NCI-H446 treated with DMSO at 0.1 percent for 48 hours (cell line): ENCODE measurements at regions not wholly inside any gene's neighbourhood (a gene's known extent, or its start where the extent isn't known, plus 50 kb on each side); places are given as distances from the start of the nearest gene placed in this dataset.

Experiments
- DNase-seq: peaks from one replicate; lab custom pipeline; 2025; lab: John Stamatoyannopoulos, UW

DNA sequence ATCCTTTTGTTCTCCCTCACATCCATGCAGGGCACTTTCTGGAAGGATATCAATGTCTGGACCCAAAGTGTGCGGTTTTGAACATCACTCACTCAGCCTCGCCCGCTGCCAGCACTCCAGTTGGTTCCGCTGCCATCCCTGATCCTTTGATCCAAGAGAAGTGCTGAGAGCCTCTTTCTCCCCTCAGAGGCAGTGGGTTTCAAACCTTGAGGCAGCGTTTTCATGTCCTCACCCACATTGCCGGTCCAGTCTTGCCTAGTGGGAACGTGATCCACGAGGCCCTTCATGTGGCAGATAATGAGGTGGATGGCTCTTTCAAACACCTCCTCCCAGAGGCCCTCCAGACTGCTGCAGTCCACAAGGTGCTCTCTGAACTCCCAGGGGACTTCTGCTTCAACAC, 122.2 kb downstream of the ACTL8 start:
- no peak for DNase-seq

DNA sequence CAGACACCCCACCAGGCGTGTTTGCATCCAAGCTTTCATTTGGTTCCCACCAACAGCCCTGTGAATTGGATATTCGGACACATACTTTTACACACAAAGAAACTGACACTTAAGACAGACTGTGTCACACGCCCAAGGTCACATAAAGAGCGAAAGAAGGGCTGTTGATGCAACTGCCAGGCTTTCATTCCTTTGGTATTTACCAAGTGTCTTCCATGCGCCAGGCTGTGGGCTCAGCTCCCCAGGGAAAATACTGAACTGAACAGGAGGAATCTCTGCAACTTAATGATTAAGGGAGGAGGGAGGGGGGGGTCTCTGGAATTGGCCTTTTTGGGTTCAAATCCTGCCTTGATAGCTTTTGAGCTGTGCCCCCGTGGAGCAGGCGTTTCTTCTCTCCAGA, 122.8 kb downstream of the ACTL8 start:
- DNase-seq, result no peak

GRCh38 chr1:17878837-17879236, 123.7 kb downstream of the ACTL8 start:
- no peak for DNase-seq

- no peak for DNase-seq
Observed at GRCh38 chr1:17880449-17880848, 125.3 kb downstream of the ACTL8 start.

GRCh38 chr1:17881761-17882160, 126.6 kb downstream of the ACTL8 start:
- no peak for DNase-seq

- no peak for DNase-seq
Observed at GRCh38 chr1:17883136-17883535, 128.0 kb downstream of the ACTL8 start.

DNA sequence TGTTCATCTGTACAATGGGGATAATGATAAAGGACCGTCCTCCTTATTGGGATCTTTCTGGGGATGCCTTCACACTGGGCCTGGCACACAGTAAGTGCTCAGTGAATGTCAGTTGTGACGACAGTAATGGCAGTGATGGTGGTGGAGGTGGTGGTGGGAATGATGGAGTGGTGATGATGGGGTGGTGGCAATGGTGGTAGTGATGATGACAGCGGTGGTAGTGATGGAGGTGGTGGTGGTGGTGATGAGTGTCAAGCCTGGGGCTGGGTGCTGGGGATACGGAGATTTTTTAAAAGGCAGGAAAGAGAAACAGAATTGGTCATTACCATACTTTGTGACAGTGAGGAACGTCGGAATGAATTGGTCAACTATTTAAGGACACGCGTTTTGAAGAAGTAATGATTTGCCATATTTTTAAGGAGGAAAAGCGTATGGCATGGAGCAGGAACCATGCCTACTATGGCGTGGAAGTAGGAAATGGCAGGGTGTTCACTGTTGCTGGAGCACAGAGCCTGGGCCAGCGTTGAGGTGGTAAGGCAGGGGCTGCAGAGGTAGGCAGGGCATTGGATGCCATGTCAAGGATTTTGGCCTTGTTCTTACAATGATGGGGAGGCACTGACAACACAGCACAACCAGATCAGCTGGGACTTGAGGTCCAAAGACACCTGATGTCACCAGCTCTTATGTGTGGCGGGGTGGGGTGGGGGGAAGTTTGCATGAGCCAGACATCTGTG, 128.7 kb downstream of the ACTL8 start:
- no peak for DNase-seq

DNA sequence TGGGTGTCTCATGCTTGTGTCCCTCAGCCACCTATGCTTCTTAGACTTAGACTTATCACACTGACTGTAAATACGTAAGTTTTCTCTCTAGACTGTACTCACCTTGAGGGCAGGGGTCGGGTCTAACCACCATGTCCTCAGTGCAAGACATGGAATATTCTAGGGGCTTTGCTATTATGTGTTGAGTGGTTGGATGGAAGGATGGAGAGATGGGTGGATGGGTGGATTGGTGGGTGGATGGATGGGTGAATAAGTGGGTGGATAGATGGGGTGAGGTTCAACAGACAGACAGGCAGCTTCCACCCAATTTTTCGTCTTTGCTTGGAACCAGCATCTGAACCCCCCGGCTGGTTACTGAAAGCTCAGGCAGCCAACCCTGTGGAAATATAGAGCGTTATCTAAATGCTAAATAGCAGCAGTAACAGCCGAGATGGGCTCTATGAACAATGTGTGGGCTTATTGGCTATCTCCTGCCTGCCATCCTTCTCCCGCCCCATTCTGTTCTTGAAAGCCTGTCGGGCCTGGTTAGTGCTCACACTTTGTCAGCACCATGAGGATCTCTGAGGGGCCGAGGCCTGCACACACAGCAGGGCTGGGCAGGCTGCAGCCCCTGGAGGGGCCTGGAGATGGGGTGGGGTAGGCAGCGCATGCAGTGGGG, 130.7 kb downstream of the ACTL8 start:
- DNase-seq, result no peak

DNA sequence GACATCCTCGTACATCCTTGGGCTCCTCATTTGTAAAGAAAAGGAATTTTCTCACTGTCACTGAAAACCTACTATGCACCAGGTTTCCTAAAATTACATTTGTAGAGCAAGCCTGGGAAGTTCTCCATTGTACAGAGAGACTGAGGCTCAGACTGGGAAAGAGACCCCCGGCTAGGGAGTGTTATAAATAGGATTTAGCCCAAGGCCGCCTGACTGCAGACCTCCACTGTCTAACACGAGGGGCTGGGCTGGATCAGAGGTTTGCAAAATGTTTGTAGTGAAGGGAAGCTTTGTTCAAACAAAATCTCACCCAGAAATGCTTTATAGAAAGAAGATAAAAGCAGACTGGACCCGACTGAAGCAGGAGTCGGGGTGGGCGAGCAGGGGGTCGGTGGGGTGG, 131.3 kb downstream of the ACTL8 start:
- no peak for DNase-seq

GRCh38 chr1:17886838-17887441, 131.8 kb downstream of the ACTL8 start:
- no peak for DNase-seq

DNA sequence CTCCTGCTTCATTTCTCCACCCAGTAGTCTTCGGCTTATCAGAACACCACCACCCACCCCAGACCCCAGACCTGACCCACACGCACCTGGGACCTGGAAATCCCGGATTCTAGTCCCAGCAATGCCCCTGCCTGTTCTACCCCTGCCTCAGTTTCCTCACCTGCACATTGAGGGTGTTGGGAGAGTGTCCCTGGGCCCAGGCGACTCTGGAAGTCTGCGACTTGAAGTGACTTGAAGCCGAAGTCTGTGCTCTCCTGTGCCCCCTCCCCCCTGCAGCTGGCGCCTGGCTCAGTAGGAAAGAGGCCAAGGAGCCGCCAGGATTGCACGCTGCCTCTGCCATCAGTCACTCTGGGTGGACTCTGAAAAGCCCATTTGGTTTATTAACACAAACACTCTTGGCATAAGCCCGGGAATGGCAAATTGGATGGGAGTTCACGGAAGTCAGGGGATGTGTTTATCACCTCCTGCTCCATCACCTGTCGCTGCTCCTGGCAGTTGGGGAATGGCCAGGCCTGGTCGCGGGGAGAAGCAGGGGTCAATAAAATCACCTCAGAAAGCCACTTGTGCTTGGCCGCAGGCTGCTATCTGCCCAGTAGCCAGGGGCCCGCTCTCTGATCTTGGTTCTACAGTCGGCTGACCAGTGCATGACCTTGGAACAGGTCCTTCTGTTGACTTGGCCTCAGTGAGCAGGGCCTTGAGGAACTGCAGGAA, 132.7 kb downstream of the ACTL8 start:
- peak; percentile 41 for DNase-seq

DNA sequence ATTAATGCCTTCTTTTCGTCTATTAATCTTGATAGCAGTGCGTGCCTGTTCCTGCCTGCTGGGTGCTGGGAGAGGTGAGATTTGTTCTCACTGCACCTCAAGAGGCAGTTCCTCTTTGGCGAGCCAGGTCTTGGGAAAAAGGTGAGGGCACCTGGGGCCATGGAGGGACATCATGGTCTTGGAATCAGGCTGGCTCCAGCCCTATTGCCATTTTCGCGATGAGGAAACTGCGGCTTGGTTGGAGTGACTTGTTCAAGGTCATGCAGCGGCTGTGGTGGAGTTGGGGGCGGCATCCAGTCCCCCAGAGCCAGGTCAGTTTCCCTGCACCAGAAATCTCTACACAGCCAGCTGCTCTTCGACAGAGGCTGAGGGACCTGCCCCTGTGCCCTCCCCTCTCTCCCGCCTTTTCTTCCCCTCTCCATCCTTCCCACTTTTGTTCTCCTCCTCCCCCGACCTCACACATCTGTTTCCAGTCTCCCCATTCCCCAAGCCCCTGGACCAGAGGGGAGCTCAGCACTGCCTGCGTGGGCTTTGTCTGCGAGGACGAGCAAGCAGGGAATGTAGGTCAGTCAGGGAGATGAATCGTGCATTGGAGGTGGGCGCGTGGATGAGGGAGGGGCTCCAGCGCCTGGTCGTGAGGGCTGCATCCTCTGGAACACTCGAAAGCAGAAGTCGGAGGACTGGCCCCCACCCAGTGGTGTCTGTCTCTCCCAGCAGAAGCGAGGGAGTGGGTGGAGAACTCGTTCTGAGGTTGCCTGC, 135.1 kb downstream of the ACTL8 start:
- no peak for DNase-seq

GRCh38 chr1:17890815-17891191, 135.7 kb downstream of the ACTL8 start:
- no peak for DNase-seq

GRCh38 chr1:17891205-17892110, 136.3 kb downstream of the ACTL8 start:
- DNase-seq, result no peak

DNA sequence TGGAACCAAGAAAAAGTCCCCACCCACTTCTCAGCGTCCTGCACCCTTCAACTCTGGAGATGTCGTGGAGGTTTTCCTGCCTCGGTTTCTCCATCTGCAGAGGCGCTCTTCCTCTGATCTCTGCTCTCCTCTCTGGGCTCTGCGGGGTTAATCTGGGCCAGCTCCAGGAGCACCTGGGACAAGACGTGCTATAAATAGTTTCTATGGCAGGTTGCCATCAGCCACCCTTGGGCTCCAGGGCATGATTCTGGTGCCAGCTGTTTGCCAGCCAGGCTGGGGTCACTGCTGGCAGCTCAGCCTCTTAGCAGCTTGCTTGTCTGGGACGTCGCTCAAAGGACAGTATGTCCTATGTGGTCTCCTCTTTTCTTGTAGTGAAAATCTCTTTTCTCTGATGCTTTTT, 137.1 kb downstream of the ACTL8 start:
- peak; percentile 27 for DNase-seq

DNA sequence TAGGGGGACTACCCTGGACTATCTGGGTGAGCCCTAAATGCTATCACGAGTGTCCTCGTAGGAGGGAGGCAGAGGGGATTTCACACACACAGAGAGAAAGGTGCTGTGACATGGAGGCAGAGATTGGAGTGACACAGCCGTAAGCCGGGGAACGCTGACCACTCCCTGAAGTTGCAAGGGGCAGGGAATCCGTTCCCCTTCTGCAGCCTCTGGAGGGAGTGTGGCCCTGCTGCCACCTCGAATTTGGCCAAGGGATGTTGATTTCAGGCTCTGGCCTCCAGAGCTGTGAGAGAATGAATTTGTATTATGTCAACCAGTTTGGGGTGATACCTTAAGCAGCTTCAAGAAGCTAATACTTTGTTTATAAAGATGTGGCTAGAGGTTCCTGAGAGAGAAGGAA, 137.7 kb downstream of the ACTL8 start:
- no peak for DNase-seq

DNA sequence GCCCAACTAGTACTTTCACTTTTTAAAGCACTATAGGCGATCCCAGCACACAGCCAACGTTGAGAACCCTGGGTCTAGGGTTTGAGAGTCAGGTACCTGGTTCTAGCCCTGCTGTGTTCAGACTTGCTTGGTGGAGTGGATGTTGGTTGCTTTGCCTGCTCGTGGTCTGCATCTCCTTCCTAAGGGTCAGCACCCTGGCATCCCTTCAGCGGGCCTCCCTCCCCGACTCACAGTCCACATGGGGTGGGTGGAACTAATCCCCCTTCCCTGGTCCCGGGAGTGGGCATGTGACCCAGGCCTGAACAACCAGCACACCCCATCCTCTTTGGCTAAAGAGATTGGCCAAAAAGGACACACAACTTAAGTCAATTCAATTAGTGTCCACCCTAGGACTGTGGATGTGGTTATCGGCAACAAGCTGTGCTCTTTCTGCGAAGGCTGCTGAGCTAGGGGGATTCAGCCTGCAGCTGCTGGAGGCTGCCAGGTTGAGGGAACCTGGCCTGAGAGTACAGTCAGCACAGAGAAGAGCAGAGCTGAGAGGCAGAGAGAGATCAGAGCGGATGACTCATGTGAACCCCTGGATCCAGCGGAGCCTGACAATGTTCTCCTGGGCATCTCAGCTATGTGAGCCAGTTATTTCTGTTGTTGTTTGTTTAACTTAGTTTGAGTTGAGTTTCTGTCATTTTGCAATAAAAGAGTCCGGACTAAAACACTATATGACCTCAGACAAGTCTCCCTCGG, 138.9 kb downstream of the ACTL8 start:
- no peak for DNase-seq

DNA sequence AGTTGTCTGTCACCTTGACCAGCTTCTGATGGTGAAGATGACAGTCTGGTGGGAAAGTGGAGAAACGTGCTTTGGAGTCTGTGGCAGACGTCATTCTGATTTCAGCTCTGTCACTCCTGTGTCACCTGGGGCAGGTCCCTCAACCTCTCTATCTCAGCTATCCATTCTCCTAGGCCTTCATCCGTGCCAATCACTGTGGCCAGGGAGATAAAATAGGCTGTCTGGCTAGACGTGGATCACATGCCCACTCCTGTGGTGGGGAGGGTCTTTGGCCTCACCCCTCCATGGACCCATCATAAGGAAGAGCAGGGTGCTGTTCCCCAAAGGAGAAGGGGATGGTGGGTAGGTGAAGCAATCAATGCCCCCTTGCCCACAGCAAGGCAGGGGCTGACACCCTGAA, 140.3 kb downstream of the ACTL8 start:
- no peak for DNase-seq

DNA sequence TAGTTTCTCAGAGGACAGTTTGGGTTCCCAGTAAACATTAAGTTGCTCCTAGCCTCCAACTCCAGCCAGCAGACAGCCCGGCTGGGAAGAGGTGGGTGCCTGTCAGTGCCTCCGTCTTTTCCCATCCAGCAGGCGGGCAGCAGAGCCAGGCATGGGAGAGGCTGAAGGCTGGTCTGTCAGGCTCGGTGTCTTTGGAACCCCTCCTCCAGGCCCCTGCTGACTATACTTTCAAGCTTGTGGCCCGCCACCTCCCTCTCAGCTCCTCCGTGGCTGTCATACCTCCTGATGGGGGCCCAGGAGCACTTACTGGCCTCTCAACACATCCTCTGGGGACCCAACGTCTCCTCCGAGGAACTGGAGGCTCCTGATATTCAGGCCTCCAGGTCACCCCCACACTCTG, 140.9 kb downstream of the ACTL8 start:
- DNase-seq, result no peak

DNA sequence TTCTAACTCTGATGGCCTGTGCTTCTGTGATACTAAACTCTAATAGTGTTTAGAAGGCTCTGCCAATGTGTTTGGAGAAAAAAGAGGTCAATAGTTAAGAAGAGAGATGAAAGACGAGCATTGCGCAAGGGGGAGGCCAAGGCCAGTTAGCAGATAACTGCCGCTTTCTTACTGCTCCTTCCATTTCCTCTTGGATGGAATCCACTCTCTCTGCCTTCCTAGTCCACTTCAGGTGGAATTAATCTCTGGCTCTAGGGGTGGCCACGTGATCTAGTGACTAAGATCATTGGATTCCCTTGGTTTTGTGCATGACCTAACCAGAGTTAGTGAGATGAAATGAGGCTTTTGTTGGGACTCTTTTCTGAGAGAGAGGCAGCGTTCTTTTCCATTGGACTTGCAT, 148.3 kb downstream of the ACTL8 start:
- no peak for DNase-seq
